GM19372 (cell line): ENCODE measurements at regions not wholly inside any gene's neighbourhood (a gene's known extent, or its start where the extent isn't known, plus 50 kb on each side); places are given as distances from the start of the nearest gene placed in this dataset.

Experiments used
- ATAC-seq: cut with Tn5 transposase; IDR thresholded peaks from one replicate; pipeline ENCODE4 v1.9.1; 2021; ENCODE audit warnings: mild to moderate bottlenecking, low read depth, moderate library complexity; ENCODE audit not compliant: unreplicated experiment

DNA sequence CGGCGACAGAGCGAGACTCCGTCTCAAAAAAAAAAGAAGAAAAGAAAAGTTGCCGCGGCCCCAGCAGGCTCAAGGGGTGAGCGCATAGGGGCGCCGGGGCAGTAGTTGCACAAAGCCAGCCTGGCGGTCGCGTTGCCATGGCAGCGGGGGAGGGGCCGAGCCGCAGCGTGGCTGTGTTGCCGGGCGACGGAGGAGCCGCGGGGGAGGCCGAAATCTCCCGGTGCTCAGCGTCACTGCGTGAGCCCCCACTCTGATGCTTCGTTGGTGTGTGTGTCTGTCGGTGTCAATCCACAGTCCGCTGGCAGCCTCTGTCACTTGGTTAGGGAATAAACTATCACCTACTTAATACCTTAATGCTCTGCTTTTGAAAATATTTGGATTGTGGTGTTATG, 82.9 kb upstream of the C1QTNF9B start:
- ATAC-seq, result peak; percentile 98

DNA sequence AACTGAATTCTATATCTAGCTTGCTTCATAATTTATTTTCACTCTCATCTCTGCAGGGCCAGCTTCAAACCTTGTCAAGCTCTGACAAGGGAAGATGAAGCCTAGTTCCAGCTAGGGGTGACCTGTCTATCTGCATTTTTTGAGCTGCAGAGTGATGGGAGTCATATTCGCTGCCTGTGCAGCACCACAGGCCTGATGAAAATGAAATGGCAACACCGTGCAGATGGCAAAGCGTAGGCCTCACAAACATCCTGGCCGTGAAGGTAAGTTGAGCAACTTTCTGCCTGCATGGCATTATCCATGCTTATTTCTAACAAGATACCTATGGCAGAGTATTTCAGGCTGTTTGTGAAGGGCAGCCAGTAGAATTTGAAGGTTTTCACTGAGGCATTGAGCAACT, 86.4 kb upstream of the C1QTNF9B start:
- no peak for ATAC-seq

GRCh38 chr13:23984546-23984945, 87.2 kb upstream of the C1QTNF9B start:
- no peak for ATAC-seq

DNA sequence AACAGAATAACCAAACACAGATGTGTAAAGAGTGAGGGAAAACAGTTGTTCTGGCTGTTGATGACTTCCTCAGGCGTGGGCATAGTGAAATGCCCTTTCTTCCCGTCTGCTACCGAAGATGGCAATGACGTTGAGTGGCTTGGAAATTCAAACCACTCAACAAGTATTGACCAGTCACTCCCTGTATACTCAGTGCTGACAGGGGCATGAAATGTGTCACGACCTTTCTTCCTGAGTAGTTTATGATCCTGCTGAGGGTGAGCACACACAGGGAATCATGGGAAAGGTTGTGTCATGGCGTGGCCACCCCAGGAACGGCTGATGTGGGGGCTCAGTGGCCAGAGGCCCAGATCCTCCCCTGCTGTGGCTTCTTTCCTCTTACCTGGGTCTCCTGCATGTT, 87.8 kb upstream of the C1QTNF9B start:
- no peak for ATAC-seq

GRCh38 chr13:23985839-23986238, 88.5 kb upstream of the C1QTNF9B start:
- no peak for ATAC-seq

DNA sequence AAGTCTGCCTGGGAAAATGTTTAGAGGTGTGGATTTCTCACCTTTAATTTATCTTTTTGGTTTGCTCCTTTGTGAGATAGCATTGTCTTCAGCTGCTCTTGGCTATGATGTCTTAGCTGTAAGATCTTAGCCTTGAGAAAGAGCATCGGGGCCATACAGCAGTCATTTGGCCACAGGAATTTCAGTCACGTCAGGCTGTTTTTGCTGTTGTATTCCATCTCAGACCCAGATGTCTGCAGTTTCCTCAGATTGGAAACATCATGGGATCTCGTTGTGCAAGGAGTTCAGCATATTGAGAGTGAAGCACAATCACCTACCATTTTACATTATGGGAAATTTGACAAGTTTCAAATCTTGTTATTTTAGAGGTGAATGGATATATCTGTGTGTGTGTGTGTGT, 89.3 kb upstream of the C1QTNF9B start:
- ATAC-seq, result no peak

DNA sequence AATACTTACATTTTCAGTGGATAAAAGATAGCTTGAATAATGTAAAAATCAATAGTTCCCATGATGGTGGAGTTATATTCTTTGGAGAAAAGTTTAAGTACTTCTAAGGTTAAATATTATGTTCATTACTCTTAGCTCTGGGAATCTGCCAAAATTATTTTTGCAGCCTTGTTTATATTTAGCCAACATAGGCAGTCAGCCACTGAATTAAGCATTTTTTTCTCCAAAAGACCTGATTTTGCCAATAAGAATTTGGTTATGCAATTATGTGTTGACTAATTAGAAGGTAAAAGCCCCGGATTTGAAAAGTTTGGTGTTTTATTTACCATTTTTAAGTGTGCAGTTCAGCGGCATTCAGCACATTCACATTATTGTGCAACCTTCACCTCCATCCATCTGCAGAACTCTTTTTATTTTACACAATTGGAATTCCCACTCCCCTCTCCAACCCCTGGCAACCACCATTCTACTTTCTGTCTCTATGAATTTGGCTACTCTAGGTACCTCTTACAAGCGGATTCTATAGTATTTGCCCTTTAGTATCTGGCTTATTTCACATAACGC, 90.1 kb upstream of the C1QTNF9B start:
- no peak for ATAC-seq

- no peak for ATAC-seq
These were observed 91.3 kb upstream of the C1QTNF9B start for GRCh38 chr13:23988546-23989122.

DNA sequence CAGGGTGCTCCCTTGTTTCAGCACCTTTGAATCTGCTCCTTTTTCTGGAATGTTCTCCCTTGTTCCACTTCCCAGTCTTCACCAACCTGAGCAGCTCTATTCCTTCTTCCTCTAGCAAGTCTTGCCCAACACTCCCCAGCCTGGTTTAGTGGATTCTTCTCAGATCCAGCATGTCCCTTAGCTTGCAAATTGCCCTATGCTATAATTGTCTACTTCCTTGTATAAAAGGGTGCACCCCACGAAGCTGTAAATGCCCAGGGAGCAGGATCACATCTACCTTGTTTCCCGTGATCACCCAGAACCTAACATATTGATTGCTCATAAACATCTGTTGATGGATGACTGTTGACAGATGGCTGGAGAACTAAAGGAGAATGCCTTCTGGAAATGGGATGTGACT, 93.2 kb upstream of the C1QTNF9B start:
- ATAC-seq, result no peak

GRCh38 chr13:23991119-23991518, 93.8 kb upstream of the C1QTNF9B start:
- ATAC-seq, result no peak

DNA sequence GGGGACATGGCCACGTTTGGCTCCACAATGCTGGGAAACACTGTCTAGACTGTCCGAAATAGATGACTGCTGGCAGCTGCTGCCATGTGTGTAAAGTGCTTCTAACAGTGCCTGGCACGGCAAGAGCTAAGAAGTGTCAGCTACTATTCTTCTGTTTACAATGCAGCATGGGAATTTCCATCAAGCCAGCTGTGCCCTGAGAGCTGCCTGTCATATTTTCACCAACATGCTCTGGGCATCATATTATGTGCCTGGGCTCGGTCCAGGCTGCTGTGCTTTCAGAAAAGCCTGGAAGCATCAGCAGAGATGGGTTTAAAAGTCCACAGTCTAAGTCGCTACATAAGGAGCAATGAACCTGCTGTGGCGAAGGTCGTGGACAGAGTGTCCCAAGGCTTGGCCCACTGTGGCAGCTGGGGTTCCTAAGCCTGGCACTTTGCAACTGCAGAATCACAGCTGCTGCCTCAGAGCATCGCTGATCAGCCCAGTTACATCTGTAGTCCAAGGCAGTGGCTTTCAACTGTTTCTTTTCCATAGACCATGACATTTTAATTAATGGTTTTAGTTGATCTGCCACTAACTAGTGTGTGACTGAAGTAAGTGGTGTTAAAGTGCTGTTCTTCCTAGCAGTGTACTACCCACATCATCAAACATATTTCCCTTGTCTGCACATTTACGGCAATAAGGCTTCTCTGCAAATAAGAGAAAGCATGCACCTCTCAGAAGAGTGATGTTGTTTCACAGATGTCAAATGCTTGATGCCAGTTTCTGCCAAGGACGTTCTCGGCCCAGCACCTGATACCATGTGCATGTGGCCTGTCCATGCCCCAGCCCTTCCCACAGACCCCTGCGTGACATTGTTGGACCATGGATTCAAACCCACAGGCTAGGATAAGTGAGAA, 95.7 kb upstream of the C1QTNF9B start:
- ATAC-seq, result no peak

GRCh38 chr13:23993680-23993985, 96.3 kb upstream of the C1QTNF9B start:
- no peak for ATAC-seq

DNA sequence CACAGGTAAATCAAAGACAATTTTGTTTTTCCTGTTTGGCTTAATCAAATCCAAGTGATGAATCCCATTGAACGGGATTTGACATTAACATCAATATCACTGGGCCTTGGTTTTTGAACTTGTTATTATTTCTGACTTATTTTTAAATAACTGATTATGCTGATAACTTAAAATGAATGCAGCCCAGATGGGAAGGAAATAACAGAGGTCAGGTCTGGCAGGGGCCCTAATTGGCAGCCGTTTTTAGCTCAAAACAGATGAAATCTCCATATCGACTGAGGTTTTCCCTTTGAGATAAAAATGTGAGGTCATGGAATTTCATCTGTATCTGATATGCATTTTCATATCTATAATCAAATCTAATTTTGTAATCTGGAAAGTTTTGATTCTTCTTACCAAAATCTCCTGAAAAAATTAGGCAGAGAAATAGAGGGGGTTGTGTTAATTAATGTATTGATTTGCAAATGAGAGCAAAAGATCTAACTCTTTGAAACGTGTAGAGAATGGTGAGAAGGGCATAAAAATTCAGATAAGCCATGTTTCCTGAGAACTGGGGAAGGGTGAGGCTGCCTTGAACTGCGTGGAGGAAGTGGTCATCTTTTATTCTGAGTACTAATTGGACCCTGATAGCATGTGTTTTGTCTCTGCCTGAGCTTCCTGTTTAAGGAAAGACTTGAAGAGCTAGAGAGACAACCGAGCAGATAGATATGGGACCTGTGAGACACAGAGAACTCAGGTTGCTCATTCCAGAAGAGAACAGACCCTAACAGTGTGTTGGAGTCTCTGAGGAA, 98.2 kb upstream of the C1QTNF9B start:
- ATAC-seq, result no peak

DNA sequence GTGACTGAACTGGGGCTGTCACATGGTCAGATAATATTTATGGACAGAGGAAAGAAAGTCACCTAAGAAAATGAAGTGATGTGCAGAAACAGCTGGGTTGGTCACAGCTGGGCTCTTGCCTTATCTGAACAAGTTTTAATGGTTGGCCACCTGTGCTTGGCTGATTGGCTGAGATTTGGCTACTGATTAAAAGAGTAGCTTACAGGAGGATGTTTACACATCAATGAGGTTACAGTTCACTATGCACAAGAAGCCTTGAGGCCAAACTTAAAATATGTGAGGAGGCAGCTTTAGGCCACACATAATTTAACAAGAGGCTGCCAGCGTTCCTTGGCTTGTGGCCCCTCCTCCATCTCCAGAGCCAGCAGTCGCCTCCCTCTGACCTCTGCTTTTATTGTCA, 99.2 kb upstream of the C1QTNF9B start:
- no peak for ATAC-seq

DNA sequence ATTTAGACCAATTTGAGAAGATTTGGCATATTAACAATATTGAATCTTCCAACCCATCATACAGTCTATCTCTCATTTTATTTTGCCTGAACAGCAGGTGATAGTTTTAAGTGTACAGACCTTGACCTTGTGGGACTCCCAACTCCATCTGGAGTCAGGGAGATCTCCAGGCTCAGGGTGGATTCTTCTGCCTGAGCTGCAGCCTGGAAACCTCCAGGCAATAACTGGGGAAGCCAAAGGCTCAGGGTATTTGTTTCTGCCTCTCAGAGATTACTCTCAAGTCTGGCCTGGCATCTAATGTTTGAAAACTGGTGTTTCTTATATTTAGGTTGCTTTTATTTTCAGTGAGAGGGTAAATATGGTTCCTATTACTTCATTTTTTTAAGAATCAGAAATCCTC, 102.1 kb upstream of the C1QTNF9B start:
- ATAC-seq, result no peak

- ATAC-seq, result no peak
These were observed 105.0 kb upstream of the C1QTNF9B start for GRCh38 chr13:24002206-24002815.

DNA sequence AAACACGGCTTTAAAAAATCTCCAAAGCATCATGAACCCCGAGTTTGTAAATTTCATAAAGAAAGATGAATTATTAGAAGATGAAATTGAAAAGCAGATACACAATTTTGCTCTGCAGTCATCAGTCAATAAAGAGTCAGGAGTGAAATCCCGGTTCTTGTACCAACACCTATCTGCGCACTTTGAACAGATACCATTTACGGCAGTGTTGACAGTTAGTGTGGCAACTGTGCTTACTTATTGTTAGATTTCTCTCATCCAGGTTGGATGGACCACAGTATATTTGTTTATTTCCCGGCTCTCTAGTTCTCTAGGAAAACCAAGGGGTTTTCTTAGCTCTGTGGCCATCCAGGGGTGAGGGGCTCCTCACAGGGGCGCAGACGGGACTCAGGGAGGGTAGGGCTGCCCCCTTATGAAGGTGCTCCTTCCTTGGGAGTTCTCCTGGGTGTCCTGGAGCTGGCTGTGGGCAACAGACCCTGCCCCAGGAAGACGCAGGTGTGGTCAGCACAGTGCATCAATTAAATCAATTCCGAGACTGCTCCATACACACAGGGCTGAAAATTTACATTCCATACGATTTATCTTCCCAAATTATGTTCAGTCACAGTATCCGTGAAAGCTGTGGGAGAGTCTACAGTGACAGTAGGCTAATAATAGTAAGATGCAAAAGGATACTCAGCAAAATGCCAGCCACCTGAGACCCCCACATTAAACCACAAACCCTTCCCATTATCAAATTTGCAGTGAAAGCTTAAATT, 107.0 kb upstream of the C1QTNF9B start:
- no peak for ATAC-seq

- no peak for ATAC-seq
These were observed 107.7 kb upstream of the C1QTNF9B start for GRCh38 chr13:24004971-24005370.

DNA sequence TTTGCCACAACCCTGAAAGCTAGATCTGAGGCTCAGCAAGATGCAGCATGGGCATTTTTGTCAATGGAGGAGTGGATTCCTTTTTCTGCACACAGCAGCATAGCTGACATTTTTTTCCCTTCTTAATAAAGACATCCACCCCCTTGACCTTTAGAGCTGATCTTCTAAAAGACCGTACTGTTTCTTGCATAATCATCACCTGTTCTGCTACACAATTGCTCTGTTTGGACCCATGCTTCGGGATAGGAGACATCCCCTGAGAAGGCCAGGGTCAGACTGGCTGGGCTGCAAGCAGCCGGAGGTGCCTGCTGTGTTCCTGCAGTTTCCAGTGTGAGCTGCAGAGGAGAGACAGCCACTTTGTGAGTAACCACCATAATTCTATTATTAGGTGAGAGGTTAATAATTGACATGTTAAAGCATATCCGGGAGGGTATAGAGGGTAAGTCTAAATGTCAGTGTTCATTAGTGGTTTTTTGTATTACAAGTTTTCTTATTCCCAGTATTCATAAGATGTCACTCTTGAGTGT, 108.5 kb upstream of the C1QTNF9B start:
- ATAC-seq, result peak; percentile 89
